ENCODE measurements at regions not wholly inside any gene's neighbourhood (a gene's known extent, or its start where the extent isn't known, plus 50 kb on each side); places are given as distances from the start of the nearest gene placed in this dataset.

DNA sequence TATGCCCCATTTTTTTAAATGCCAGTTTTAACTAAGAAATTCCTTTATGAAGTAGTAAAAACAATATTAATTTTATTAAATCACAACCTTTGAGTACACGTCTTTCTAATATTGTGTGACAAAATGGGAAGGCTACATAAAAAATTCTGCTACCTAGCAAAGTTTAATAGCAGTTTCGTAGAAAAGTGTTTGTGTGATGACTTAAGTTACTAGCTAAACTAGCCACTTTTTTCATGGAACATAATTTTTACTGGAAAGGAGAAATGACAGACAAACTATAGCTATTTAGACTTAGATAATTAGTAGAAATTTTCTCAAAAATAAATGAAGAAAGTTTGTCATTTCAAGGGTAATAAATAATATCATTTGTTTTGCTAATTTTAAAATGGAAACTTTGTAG is 153.1 kb downstream of the GPAM start:
- Histone ChIP-seq H3K4me3 (no peak overlapping the region), H3K27ac (ENCODE audit: control insufficient read depth, insufficient read depth) (no peak overlapping the region), H3K9me3 (replicated peaks; ENCODE audit: control insufficient read depth, insufficient read depth, low read length) (no peaks in the 10 kb centered on the region; the same call in 1 of the 3 replicates), H2AFZ (ENCODE audit: control insufficient read depth, low read depth, low read length) (no peak overlapping the region), H3K9ac (ENCODE audit: control insufficient read depth, insufficient read depth, low read length) (no peak overlapping the region), H3K27me3 (replicated peaks in 1 of 2; ENCODE audit: control insufficient read depth in 2 of 2, insufficient read depth in 2 of 2, low read length in 1 of 2) (no peaks in the 10 kb centered on the region), H3K79me2 (ENCODE audit: control insufficient read depth, insufficient read depth, low read length) (no peaks in the 10 kb centered on the region), H4K20me1 (ENCODE audit: control insufficient read depth, insufficient read depth) (no peaks in the 10 kb centered on the region), H3K4me2 (ENCODE audit: control insufficient read depth, insufficient read depth) (no peak overlapping the region), H3K36me3 (ENCODE audit: control insufficient read depth in 2 of 2, insufficient read depth in 2 of 2, low read length in 1 of 2) (no peaks in the 10 kb centered on the region), H3K4me1 (ENCODE audit: control insufficient read depth, insufficient read depth, low read length) (no peaks in the 10 kb centered on the region)
- ChIA-PET RAD21 (ENCODE audit: unreplicated experiment) (no interaction called here), POLR2A (no interaction called here), CTCF (no interaction called here), SMC1A (ENCODE audit: uncharacterized antibody, unreplicated experiment) (no interaction called here)
- 0% methylated on average over 2 of the region's 2 CpGs for WGBS (ENCODE audit: insufficient coverage, insufficient replicate concordance, low lambda C conversion rate, missing lambda C conversion rate)
- no peak for FAIRE-seq
- in situ Hi-C loops (cut with MboI) (no loop called here), intact Hi-C loops (cut with micrococcal nuclease; ENCODE audit: unreplicated experiment) (no loop called here)
- no peak for TF ChIP-seq CUX1 (IDR thresholded peaks at IDR 0.05; ENCODE audit: insufficient replicate concordance, low read depth, low read length)
- no peak for TF ChIP-seq NBN (IDR thresholded peaks at IDR 0.05)
- no peak for TF ChIP-seq ATF7 (IDR thresholded peaks at IDR 0.05; ENCODE audit: low read depth)
- no peak for TF ChIP-seq ZNF384 (IDR thresholded peaks at IDR 0.05; ENCODE audit: borderline replicate concordance, low read depth, low read length)
- TF ChIP-seq MEF2B (IDR thresholded peaks at IDR 0.05; ENCODE audit: partially characterized antibody, poor library complexity, severe bottlenecking) = no peak
- no peak for TF ChIP-seq HDAC6 (IDR thresholded peaks at IDR 0.05; ENCODE audit: unreplicated experiment)
- no peak for TF ChIP-seq FOXK2 (IDR thresholded peaks at IDR 0.05)
- no peak for TF ChIP-seq KAT2A (conservative IDR thresholded peaks at IDR 0.05; ENCODE audit: control insufficient read depth, low read depth, low read length)
- TF ChIP-seq ZNF217 (IDR thresholded peaks at IDR 0.05) = no peak
- no peak for TF ChIP-seq POLR2A (IDR thresholded peaks at IDR 0.05; ENCODE audit: low read depth, low read length)
- no peak for TF ChIP-seq SIX5 (IDR thresholded peaks at IDR 0.05; ENCODE audit: low read depth, low read length, severe bottlenecking)
- TF ChIP-seq RAD51 (IDR thresholded peaks at IDR 0.05) = no peak
- TF ChIP-seq PML (IDR thresholded peaks at IDR 0.05; ENCODE audit: low read length) = no peak
- TF ChIP-seq TCF3 (IDR thresholded peaks at IDR 0.05; ENCODE audit: borderline replicate concordance, insufficient read depth, low read depth, low read length) = no peak
- DNase-seq (ENCODE audit: low read depth, low spot score) = no peak
- ATAC-seq = no peak
- no TSS peak for BruUV-seq (replicated peaks)
